ENCODE measurements at regions not wholly inside any gene's neighbourhood (a gene's known extent, or its start where the extent isn't known, plus 50 kb on each side); places are given as distances from the start of the nearest gene placed in this dataset.

- 25% methylated on average over 2 of the region's 2 CpGs for WGBS (ENCODE audit: low lambda C conversion rate)
- Histone ChIP-seq H3K4me2 (ENCODE audit: low read depth, low read length) (no peak overlapping the region), H4K20me1 (ENCODE audit: insufficient read depth, low read length) (no peaks in the 10 kb centered on the region), H3K79me2 (ENCODE audit: insufficient read depth, low read length) (no peaks in the 10 kb centered on the region), H3K4me3 (replicated peaks in 1 of 3; ENCODE audit: insufficient read depth in 1 of 3, low read depth in 2 of 3, low read length in 3 of 3) (no peak overlapping the region), H3K27me3 (ENCODE audit: control insufficient read depth in 1 of 2, insufficient read depth in 2 of 2, low read length in 2 of 2) (no peaks in the 10 kb centered on the region; a peak in 1 of 5 replicates), H3K27ac (ENCODE audit: extremely low read length, insufficient read depth, low read length) (no peak overlapping the region), H3K9ac (ENCODE audit: insufficient read depth, low read depth, low read length) (no peak overlapping the region), H3K36me3 (replicated peaks in 1 of 2; ENCODE audit: control insufficient read depth in 1 of 2, insufficient read depth in 2 of 2, low read length in 2 of 2) (no peaks in the 10 kb centered on the region), H3K4me1 (ENCODE audit: insufficient read depth, low read length) (no peaks in the 10 kb centered on the region), H2AFZ (ENCODE audit: low read length) (no peak overlapping the region), H3K9me3 (ENCODE audit: low read length) (no peaks in the 10 kb centered on the region)
- TF ChIP-seq SP1 (IDR thresholded peaks at IDR 0.05), result no peak
- no peak for TF ChIP-seq SP1 (CRISPR knock-in tag; IDR thresholded peaks at IDR 0.05)
- TF ChIP-seq ZFP1 (CRISPR knock-in tag; IDR thresholded peaks at IDR 0.05), result no peak
- TF ChIP-seq ZZZ3 (CRISPR knock-in tag; IDR thresholded peaks at IDR 0.05; ENCODE audit: borderline replicate concordance), result no peak
- CTCF ChIA-PET (ENCODE audit: low intra/inter-chr PET ratio, low total read pairs), result no interaction called here
- intact Hi-C loops (cut with micrococcal nuclease; ENCODE audit: unreplicated experiment), result no loop called here
- POLR2A ChIA-PET, result no interaction called here
- no peak for FAIRE-seq
- no peak for ATAC-seq
- in situ Hi-C loops (cut with HindIII; ENCODE audit: extremely low pct_ligation_motif_present, low pct_unique_long_range_greater_than_20kb), result no loop called here
- no TSS peak for BruUV-seq (replicated peaks)
- no peak for DNase-seq (ENCODE audit: low spot score)
Measured at GRCh38 chr7:18306696-18307095, 188.9 kb upstream of the HDAC9 start.

- BruUV-seq (replicated peaks), result no TSS peak
- in situ Hi-C loops (cut with HindIII; ENCODE audit: extremely low pct_ligation_motif_present, low pct_unique_long_range_greater_than_20kb), result no loop called here
- no peak overlapping the region for H3K4me3 ChIP-seq (replicated peaks in 1 of 3; ENCODE audit: insufficient read depth in 1 of 3, low read depth in 2 of 3, low read length in 3 of 3)
- ATAC-seq (no peak), DNase-seq (ENCODE audit: low spot score) (no peak), FAIRE-seq (no peak)
- no peaks in the 10 kb centered on the region for H3K79me2 ChIP-seq (ENCODE audit: insufficient read depth, low read length)
- H3K4me2 ChIP-seq (ENCODE audit: low read depth, low read length), result no peak overlapping the region
- TF ChIP-seq BATF2 (CRISPR knock-in tag; IDR thresholded peaks at IDR 0.05) (no peak), ZNF224 (CRISPR knock-in tag; IDR thresholded peaks at IDR 0.05) (no peak)
- H3K9me3 ChIP-seq (ENCODE audit: low read length), result no peaks in the 10 kb centered on the region
- ChIA-PET POLR2A (no interaction called here), CTCF (ENCODE audit: low intra/inter-chr PET ratio, low total read pairs) (no interaction called here)
- H3K4me1 ChIP-seq (ENCODE audit: insufficient read depth, low read length), result no peaks in the 10 kb centered on the region
- H4K20me1 ChIP-seq (ENCODE audit: insufficient read depth, low read length), result no peaks in the 10 kb centered on the region
- no peak overlapping the region for H3K27ac ChIP-seq (ENCODE audit: extremely low read length, insufficient read depth, low read length)
- no peak overlapping the region for H3K9ac ChIP-seq (ENCODE audit: insufficient read depth, low read depth, low read length)
- WGBS (ENCODE audit: low lambda C conversion rate), result under 1% methylated on average over 5 of the region's 5 CpGs
- H2AFZ ChIP-seq (ENCODE audit: low read length), result no peak overlapping the region
- no peaks in the 10 kb centered on the region for H3K36me3 ChIP-seq (replicated peaks in 1 of 2; ENCODE audit: control insufficient read depth in 1 of 2, insufficient read depth in 2 of 2, low read length in 2 of 2)
- intact Hi-C loops (cut with micrococcal nuclease; ENCODE audit: unreplicated experiment), result no loop called here
- H3K27me3 ChIP-seq (ENCODE audit: control insufficient read depth in 1 of 2, insufficient read depth in 2 of 2, low read length in 2 of 2), result no peaks in the 10 kb centered on the region; a peak in 1 of 5 replicates
Measured at GRCh38 chr7:18308938-18309337, 186.6 kb upstream of the HDAC9 start.
